H1 (cell line): ENCODE measurements at regions not wholly inside any gene's neighbourhood (a gene's known extent, or its start where the extent isn't known, plus 50 kb on each side); places are given as distances from the start of the nearest gene placed in this dataset.

Experiments used
- CHD2 ChIP-seq: IDR thresholded peaks from 2 replicates; pipeline ENCODE4 v1.6.1; 2012; ENCODE audit warnings: low read length, improper control_type of control experiment
- CREB1 ChIP-seq: IDR thresholded peaks from 2 replicates; pipeline ENCODE4 v1.6.1; 2012; ENCODE audit warnings: inconsistent platforms
- EZH2 ChIP-seq: fragments of 200-600 bp; sonication (generic); IDR thresholded peaks from 2 replicates; pipeline ENCODE4 v1.7.1; 2012; ENCODE audit warnings: low read depth, mild to moderate bottlenecking, moderate library complexity, low read length, inconsistent platforms; ENCODE audit not compliant: severe bottlenecking
- NANOG ChIP-seq: IDR thresholded peaks from 2 replicates; pipeline ENCODE4 v1.6.1; 2011; ENCODE audit warnings: low read length, low read depth, mild to moderate bottlenecking, inconsistent platforms; ENCODE audit not compliant: insufficient read depth, poor library complexity, severe bottlenecking
- NRF1 ChIP-seq: IDR thresholded peaks from 2 replicates; pipeline ENCODE4 v1.6.1; 2011; ENCODE audit warnings: mild to moderate bottlenecking, low read depth, low read length, improper control_type of control experiment
- POLR2A ChIP-seq, 2 experiments: IDR thresholded peaks; 1 replicate in 1 of 2; 2 replicates in 1 of 2; pipeline ENCODE4 v1.6.1; 2011; ENCODE audit warnings: low read depth in 2 of 2, low read length in 2 of 2, mild to moderate bottlenecking in 2 of 2; ENCODE audit errors: control extremely low read depth in 1 of 2
- RAD21 ChIP-seq, 2 experiments: IDR thresholded peaks in 1 of 2; conservative IDR thresholded peaks in 1 of 2; 2 replicates each; pipeline ENCODE4 v1.6.1; 2011; ENCODE audit warnings: low read depth in 2 of 2, low read length in 2 of 2, improper control_type of control experiment in 1 of 2, inconsistent platforms in 1 of 2, mild to moderate bottlenecking in 1 of 2, moderate library complexity in 1 of 2
- RFX5 ChIP-seq: IDR thresholded peaks from 2 replicates; pipeline ENCODE4 v1.6.1; 2011; ENCODE audit warnings: low read depth, low read length, improper control_type of control experiment, borderline replicate concordance
- SIN3A ChIP-seq, 2 experiments: IDR thresholded peaks in 1 of 2; conservative IDR thresholded peaks in 1 of 2; 2 replicates each; pipeline ENCODE4 v1.6.1; 2011 to 2012; ENCODE audit warnings: low read length in 2 of 2, improper control_type of control experiment in 1 of 2, low read depth in 1 of 2, mild to moderate bottlenecking in 1 of 2
- SP4 ChIP-seq: IDR thresholded peaks from 2 replicates; pipeline ENCODE4 v1.6.1; 2012; ENCODE audit warnings: low read length, inconsistent platforms
- TF ChIP-seq, protein P1 (sequence below), 3 experiments: IDR thresholded peaks; 1 replicate in 2 of 3; 2 replicates in 1 of 3; pipeline versions ENCODE4 v1.5.1 to v1.6.1; 2011; ENCODE audit warnings: low read length in 3 of 3, mild to moderate bottlenecking in 3 of 3, inconsistent platforms in 2 of 3, low read depth in 1 of 3, moderate library complexity in 1 of 3; ENCODE audit not compliant: insufficient read depth in 1 of 3; ENCODE audit errors: control extremely low read depth in 1 of 3
- TF ChIP-seq, protein P2 (sequence below): IDR thresholded peaks from 2 replicates; pipeline ENCODE4 v1.6.1; 2012; ENCODE audit warnings: inconsistent platforms

DNA sequence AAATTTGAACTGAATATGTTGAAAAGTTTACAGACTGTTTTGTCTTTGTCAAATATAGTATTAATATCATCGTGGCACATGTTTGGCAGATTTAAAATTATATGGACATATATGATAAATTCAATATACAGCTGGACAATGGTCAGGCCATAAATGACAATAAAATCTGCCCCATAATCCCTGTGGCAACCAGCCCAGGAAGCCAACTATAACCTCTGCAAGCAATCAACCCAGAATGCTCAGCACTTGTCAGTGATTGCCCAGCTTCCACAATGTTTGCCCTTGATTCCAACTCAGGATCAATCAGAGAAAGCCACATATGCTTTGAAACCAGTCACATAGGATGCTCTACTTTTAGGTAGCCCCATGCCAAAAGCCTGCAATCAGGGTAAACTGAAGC is 671.9 kb downstream of the SUCLG1 start:
- TF ChIP-seq, protein P1, sequence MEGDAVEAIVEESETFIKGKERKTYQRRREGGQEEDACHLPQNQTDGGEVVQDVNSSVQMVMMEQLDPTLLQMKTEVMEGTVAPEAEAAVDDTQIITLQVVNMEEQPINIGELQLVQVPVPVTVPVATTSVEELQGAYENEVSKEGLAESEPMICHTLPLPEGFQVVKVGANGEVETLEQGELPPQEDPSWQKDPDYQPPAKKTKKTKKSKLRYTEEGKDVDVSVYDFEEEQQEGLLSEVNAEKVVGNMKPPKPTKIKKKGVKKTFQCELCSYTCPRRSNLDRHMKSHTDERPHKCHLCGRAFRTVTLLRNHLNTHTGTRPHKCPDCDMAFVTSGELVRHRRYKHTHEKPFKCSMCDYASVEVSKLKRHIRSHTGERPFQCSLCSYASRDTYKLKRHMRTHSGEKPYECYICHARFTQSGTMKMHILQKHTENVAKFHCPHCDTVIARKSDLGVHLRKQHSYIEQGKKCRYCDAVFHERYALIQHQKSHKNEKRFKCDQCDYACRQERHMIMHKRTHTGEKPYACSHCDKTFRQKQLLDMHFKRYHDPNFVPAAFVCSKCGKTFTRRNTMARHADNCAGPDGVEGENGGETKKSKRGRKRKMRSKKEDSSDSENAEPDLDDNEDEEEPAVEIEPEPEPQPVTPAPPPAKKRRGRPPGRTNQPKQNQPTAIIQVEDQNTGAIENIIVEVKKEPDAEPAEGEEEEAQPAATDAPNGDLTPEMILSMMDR (IDR thresholded peaks at IDR 0.05; ENCODE audit: control extremely low read depth in 1 of 3, insufficient read depth in 1 of 3, low read depth in 1 of 3, low read length in 3 of 3): no peak
- TF ChIP-seq POLR2A (IDR thresholded peaks at IDR 0.05; ENCODE audit: control extremely low read depth in 1 of 2, low read depth in 2 of 2, low read length in 2 of 2): no peak
- TF ChIP-seq CHD2: no peak
- TF ChIP-seq, protein P2, sequence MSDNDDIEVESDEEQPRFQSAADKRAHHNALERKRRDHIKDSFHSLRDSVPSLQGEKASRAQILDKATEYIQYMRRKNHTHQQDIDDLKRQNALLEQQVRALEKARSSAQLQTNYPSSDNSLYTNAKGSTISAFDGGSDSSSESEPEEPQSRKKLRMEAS: no peak
- TF ChIP-seq RAD21 (IDR thresholded peaks at IDR 0.05 in 1 of 2, conservative IDR thresholded peaks at IDR 0.05 in 1 of 2; ENCODE audit: low read depth in 2 of 2, low read length in 2 of 2): no peak
- TF ChIP-seq NANOG: no peak
- no peak for TF ChIP-seq NRF1
- no peak for TF ChIP-seq CREB1
- no peak for TF ChIP-seq EZH2
- no peak for TF ChIP-seq SP4
- no peak for TF ChIP-seq RFX5
- TF ChIP-seq SIN3A (conservative IDR thresholded peaks at IDR 0.05 in 1 of 2, IDR thresholded peaks at IDR 0.05 in 1 of 2; ENCODE audit: low read depth in 1 of 2, low read length in 2 of 2): no peak
